22Rv1 (cell line): ENCODE measurements at regions not wholly inside any gene's neighbourhood (a gene's known extent, or its start where the extent isn't known, plus 50 kb on each side); places are given as distances from the start of the nearest gene placed in this dataset.

Source experiments
- ZFX ChIP-seq: fragments of 450-650 bp; IDR thresholded peaks from 2 replicates; pipeline ENCODE4 v1.6.1; 2017; ENCODE audit warnings: antibody characterized with exemption, borderline replicate concordance
- TF ChIP-seq, protein P1 (sequence below): fragments of 450-650 bp; IDR thresholded peaks from 2 replicates; pipeline ENCODE4 v1.5.1; 2017; ENCODE audit warnings: mild to moderate bottlenecking

DNA sequence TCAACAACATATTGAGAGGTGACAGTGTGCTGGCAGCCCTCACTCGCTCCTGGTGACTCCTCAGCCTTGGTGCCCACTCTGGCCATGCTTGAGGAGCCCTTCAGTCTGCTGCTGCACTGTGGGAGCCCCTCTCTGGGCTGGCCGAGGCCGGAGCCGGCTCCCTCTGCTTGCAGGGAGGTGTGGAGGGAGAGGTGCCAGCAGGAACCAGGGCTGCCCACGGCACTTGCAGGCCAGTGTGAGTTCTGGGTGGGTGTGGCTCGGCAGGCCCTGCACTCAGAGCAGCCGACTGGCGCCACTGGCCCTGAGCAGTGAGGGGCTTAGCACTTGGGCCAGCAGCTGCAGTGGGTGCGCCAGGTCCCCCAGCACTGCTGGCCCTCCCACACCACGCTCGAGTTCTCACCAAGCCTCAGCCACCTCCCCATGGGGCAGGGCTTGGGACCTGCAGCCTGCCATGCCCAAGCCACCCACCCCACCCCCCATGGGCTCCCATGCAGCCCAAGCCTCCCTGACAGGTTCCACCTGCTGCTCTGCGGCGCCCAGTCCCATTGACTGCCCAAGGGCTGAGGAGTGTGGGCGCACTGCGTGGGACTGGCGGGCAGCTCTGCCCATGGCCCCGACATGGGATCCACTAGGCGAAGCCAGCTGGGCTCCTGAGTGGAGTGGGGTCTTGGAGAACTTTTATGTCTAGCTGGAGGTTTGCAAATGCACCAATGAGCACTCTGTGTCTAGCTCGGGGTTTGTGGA is 377.1 kb upstream of the ANKRD30A start:
- TF ChIP-seq, protein P1, sequence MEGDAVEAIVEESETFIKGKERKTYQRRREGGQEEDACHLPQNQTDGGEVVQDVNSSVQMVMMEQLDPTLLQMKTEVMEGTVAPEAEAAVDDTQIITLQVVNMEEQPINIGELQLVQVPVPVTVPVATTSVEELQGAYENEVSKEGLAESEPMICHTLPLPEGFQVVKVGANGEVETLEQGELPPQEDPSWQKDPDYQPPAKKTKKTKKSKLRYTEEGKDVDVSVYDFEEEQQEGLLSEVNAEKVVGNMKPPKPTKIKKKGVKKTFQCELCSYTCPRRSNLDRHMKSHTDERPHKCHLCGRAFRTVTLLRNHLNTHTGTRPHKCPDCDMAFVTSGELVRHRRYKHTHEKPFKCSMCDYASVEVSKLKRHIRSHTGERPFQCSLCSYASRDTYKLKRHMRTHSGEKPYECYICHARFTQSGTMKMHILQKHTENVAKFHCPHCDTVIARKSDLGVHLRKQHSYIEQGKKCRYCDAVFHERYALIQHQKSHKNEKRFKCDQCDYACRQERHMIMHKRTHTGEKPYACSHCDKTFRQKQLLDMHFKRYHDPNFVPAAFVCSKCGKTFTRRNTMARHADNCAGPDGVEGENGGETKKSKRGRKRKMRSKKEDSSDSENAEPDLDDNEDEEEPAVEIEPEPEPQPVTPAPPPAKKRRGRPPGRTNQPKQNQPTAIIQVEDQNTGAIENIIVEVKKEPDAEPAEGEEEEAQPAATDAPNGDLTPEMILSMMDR, result no peak
- TF ChIP-seq ZFX, result no peak
